Natural killer cell (primary cell): ENCODE measurements at regions not wholly inside any gene's neighbourhood (a gene's known extent, or its start where the extent isn't known, plus 50 kb on each side); places are given as distances from the start of the nearest gene placed in this dataset.

ENCODE experiments used
- ATAC-seq, 3 donors: fragments of 150-1000 bp in 2 of 3; fragments of 200-7000 bp in 1 of 3; cut with Tn5 transposase; 1 replicate in 1 of 3; 2 replicates in 2 of 3; pipeline ENCODE4 v1.10.0; 2021; ENCODE audit warnings: mild to moderate bottlenecking in 2 of 3, moderate library complexity in 2 of 3
- DNase-seq, 2 donors: peaks; one replicate each; pipeline versions ENCODE4 v3.0.0 to v3.0.0-alpha.2; 2013 to 2021; ENCODE audit warnings: mixed read lengths in 1 of 2
- H3K27ac ChIP-seq: one replicate; pipeline ENCODE4 v1.5.1; 2013; ENCODE audit warnings: mild to moderate bottlenecking, low read length
- H3K27me3 ChIP-seq: one replicate; pipeline ENCODE4 v1.6.1; 2013; ENCODE audit warnings: low read length; ENCODE audit not compliant: control insufficient read depth, insufficient read depth
- H3K36me3 ChIP-seq: one replicate; pipeline ENCODE4 v1.6.1; 2013; ENCODE audit warnings: low read length; ENCODE audit not compliant: control insufficient read depth, insufficient read depth
- H3K4me1 ChIP-seq: one replicate; pipeline ENCODE4 v1.6.1; 2013; ENCODE audit warnings: low read length; ENCODE audit not compliant: control insufficient read depth, insufficient read depth
- H3K4me3 ChIP-seq: one replicate; pipeline ENCODE4 v1.5.1; 2013; ENCODE audit warnings: low read length
- H3K9me3 ChIP-seq: one replicate; pipeline ENCODE4 v1.6.1; 2013; ENCODE audit warnings: low read length; ENCODE audit not compliant: control insufficient read depth, insufficient read depth
- H3K27ac Mint-ChIP-seq, 2 donors: one replicate each; pipeline ENCODE4 v1.8.0; 2022; ENCODE audit warnings: mild to moderate bottlenecking in 2 of 2, mixed read lengths in 2 of 2, moderate library complexity in 1 of 2
- H3K27me3 Mint-ChIP-seq, 2 donors: one replicate each; pipeline ENCODE4 v1.8.0; 2022; ENCODE audit warnings: low read depth in 2 of 2, mixed read lengths in 2 of 2
- H3K36me3 Mint-ChIP-seq: one replicate; pipeline ENCODE4 v1.8.0; 2022; ENCODE audit warnings: mixed read lengths
- H3K4me1 Mint-ChIP-seq, 2 donors: one replicate each; pipeline ENCODE4 v1.8.0; 2022; ENCODE audit warnings: mixed read lengths in 2 of 2
- H3K4me3 Mint-ChIP-seq: one replicate; pipeline ENCODE4 v1.8.0; 2022; ENCODE audit warnings: mild to moderate bottlenecking, moderate library complexity, mixed read lengths
- H3K9me3 Mint-ChIP-seq, 2 donors: one replicate each; pipeline ENCODE4 v1.8.0; 2022; ENCODE audit warnings: mixed read lengths in 2 of 2
- CTCF ChIP-seq: fragments of 200-600 bp; IDR thresholded peaks from one replicate; pipeline ENCODE4 v1.8.0; 2022; ENCODE audit warnings: antibody characterized with exemption
- WGBS: methylation state at CpG from one replicate; pipeline ENCODE4 v1.1.7; 2013; ENCODE audit warnings: missing lambda C conversion rate; ENCODE audit not compliant: insufficient coverage; 5-methylcytosine and 5-hydroxymethylcytosine counted together
- intact Hi-C: fragments of 100-400 bp; cut with micrococcal nuclease; formaldehyde crosslinking; loops from one replicate; pipeline ENCODE4 v1.14.2; 2022

GRCh38 chr15:38696109-38696727 is 131.6 kb upstream of the RASGRP1 start:
- no peak for TF ChIP-seq CTCF
- 13% methylated on average over 7 of the region's 7 CpGs for WGBS
- Histone ChIP-seq H3K36me3 (no peaks in the 10 kb centered on the region), H3K9me3 (no peaks in the 10 kb centered on the region), H3K4me1 (peaks cover 26% of the 10 kb centered on the region), H3K27ac (peak overlapping the region; percentile 28), H3K4me3 (no peak overlapping the region), H3K27me3 (no peaks in the 10 kb centered on the region)
- H3K4me1 Mint-ChIP-seq: peaks cover 41 to 42% of the 10 kb centered on the region in 2 donors
- ATAC-seq (peak; percentile 90 to 95 (median 92)), DNase-seq (peak; percentile 59 to 79)
- H3K36me3 Mint-ChIP-seq: no peaks in the 10 kb centered on the region
- peak overlapping the region; percentile 52 for H3K4me3 Mint-ChIP-seq
- no peaks in the 10 kb centered on the region for H3K9me3 Mint-ChIP-seq
- intact Hi-C loops: loop anchor here (1.0 kb wide), 1 partner anchor 26 kb away; no protein-coding TSS in a partner anchor
- H3K27ac Mint-ChIP-seq: peak overlapping the region; percentile 77 to 84
- no peaks in the 10 kb centered on the region for H3K27me3 Mint-ChIP-seq

- peak overlapping the region; percentile 77 to 84 for H3K27ac Mint-ChIP-seq
- H3K27me3 ChIP-seq: no peaks in the 10 kb centered on the region
- ATAC-seq: no peak
- H3K9me3 ChIP-seq: no peaks in the 10 kb centered on the region
- no peaks in the 10 kb centered on the region for H3K36me3 Mint-ChIP-seq
- peaks cover 41 to 42% of the 10 kb centered on the region in 2 donors for H3K4me1 Mint-ChIP-seq
- H3K4me3 ChIP-seq: no peak overlapping the region
- H3K9me3 Mint-ChIP-seq: no peaks in the 10 kb centered on the region
- 67% methylated on average over 1 of the region's 1 CpG for WGBS
- no peak for DNase-seq
- H3K27ac ChIP-seq: peak overlapping the region; percentile 28
- no peaks in the 10 kb centered on the region for H3K27me3 Mint-ChIP-seq
- no peak for TF ChIP-seq CTCF
- peak overlapping the region; percentile 52 for H3K4me3 Mint-ChIP-seq
- intact Hi-C loops: loop anchor here (1.0 kb wide), 1 partner anchor 27 kb away; no protein-coding TSS in a partner anchor
- peaks cover 26% of the 10 kb centered on the region for H3K4me1 ChIP-seq
- no peaks in the 10 kb centered on the region for H3K36me3 ChIP-seq
Measured at GRCh38 chr15:38696790-38697495, 132.3 kb upstream of the RASGRP1 start.

GRCh38 chr15:38698254-38698653 is 133.6 kb upstream of the RASGRP1 start:
- 3% methylated on average over 3 of the region's 4 CpGs for WGBS
- H3K27me3 Mint-ChIP-seq: no peaks in the 10 kb centered on the region
- intact Hi-C loops: loop anchor here (2.0 kb wide), 1 partner anchor 223 kb away; no protein-coding TSS in a partner anchor
- Histone ChIP-seq H3K36me3 (no peaks in the 10 kb centered on the region), H3K4me3 (no peak overlapping the region), H3K9me3 (no peaks in the 10 kb centered on the region), H3K27me3 (no peaks in the 10 kb centered on the region), H3K4me1 (peaks cover 26% of the 10 kb centered on the region), H3K27ac (no peak overlapping the region)
- DNase-seq (peak in 1 of 2 donors; percentile 59), ATAC-seq (no peak)
- H3K4me3 Mint-ChIP-seq: no peak overlapping the region
- H3K9me3 Mint-ChIP-seq: no peaks in the 10 kb centered on the region
- TF ChIP-seq CTCF: no peak
- peak overlapping the region in 1 of 2 donors; percentile 24 for H3K27ac Mint-ChIP-seq
- H3K36me3 Mint-ChIP-seq: no peaks in the 10 kb centered on the region
- peaks cover 41 to 42% of the 10 kb centered on the region in 2 donors for H3K4me1 Mint-ChIP-seq
